WTC11 (cell line): ENCODE measurements at regions not wholly inside any gene's neighbourhood (a gene's known extent, or its start where the extent isn't known, plus 50 kb on each side); places are given as distances from the start of the nearest gene placed in this dataset.

Source experiments
- ATF3 ChIP-seq: sonication (generic); formaldehyde crosslinking; conservative IDR thresholded peaks from 2 replicates; pipeline ENCODE4 v1.8.1; 2022; ENCODE audit warnings: mild to moderate bottlenecking, missing genetic modification reagents
- ATF6 ChIP-seq: sonication (generic); formaldehyde crosslinking; IDR thresholded peaks from 2 replicates; pipeline ENCODE4 v1.8.1; 2023; ENCODE audit warnings: mild to moderate bottlenecking, missing genetic modification reagents
- CBFB ChIP-seq: sonication (generic); formaldehyde crosslinking; IDR thresholded peaks from 2 replicates; pipeline ENCODE4 v1.8.1; 2022; ENCODE audit warnings: mild to moderate bottlenecking, low read depth, missing genetic modification reagents
- CDX4 ChIP-seq: fragments of 250-450 bp; sonication (Bioruptor Pico); IDR thresholded peaks from 2 replicates; pipeline ENCODE4 v1.9.0; 2021; ENCODE audit warnings: moderate library complexity, mild to moderate bottlenecking, inconsistent platforms, borderline replicate concordance
- CREM ChIP-seq: sonication (generic); formaldehyde crosslinking; IDR thresholded peaks from 2 replicates; pipeline ENCODE4 v1.8.1; 2022; ENCODE audit warnings: mild to moderate bottlenecking, missing genetic modification reagents, moderate library complexity
- ETV6 ChIP-seq: sonication (generic); formaldehyde crosslinking; IDR thresholded peaks from 2 replicates; pipeline ENCODE4 v1.8.1; 2022; ENCODE audit warnings: mild to moderate bottlenecking, missing genetic modification reagents
- FOXJ3 ChIP-seq: sonication (generic); formaldehyde crosslinking; IDR thresholded peaks from 2 replicates; pipeline ENCODE4 v1.9.0; 2021; ENCODE audit warnings: missing genetic modification reagents, mild to moderate bottlenecking, borderline replicate concordance
- GRHL2 ChIP-seq: fragments of 250-450 bp; sonication (Bioruptor Pico); IDR thresholded peaks from 2 replicates; pipeline ENCODE4 v1.8.0; 2022; ENCODE audit warnings: mild to moderate bottlenecking, moderate library complexity; ENCODE audit not compliant: insufficient replicate concordance, severe bottlenecking
- IRF1 ChIP-seq: sonication (generic); formaldehyde crosslinking; IDR thresholded peaks from 2 replicates; pipeline ENCODE4 v1.8.0; 2023; ENCODE audit warnings: missing genetic modification reagents
- MAX ChIP-seq: sonication (generic); formaldehyde crosslinking; IDR thresholded peaks from 2 replicates; pipeline ENCODE4 v1.8.0; 2022; ENCODE audit warnings: mild to moderate bottlenecking, missing genetic modification reagents
- MYBL2 ChIP-seq: sonication (generic); formaldehyde crosslinking; IDR thresholded peaks from 2 replicates; pipeline ENCODE4 v1.8.1; 2023; ENCODE audit warnings: mild to moderate bottlenecking, moderate library complexity, missing genetic modification reagents
- NR2C2 ChIP-seq: sonication (generic); formaldehyde crosslinking; IDR thresholded peaks from 2 replicates; pipeline ENCODE4 v1.8.0; 2022; ENCODE audit warnings: mild to moderate bottlenecking, missing genetic modification reagents
- OVOL2 ChIP-seq: fragments of 250-450 bp; sonication (Bioruptor Pico); IDR thresholded peaks from 2 replicates; pipeline ENCODE4 v1.9.0; 2021; ENCODE audit warnings: mild to moderate bottlenecking, borderline replicate concordance
- PRDM15 ChIP-seq: sonication (generic); formaldehyde crosslinking; IDR thresholded peaks from 2 replicates; pipeline ENCODE4 v1.8.0; 2022; ENCODE audit warnings: missing genetic modification reagents
- RELA ChIP-seq: sonication (generic); formaldehyde crosslinking; IDR thresholded peaks from 2 replicates; pipeline ENCODE4 v1.8.1; 2022; ENCODE audit warnings: missing genetic modification reagents, mild to moderate bottlenecking, borderline replicate concordance
- SP1 ChIP-seq: sonication (generic); formaldehyde crosslinking; conservative IDR thresholded peaks from 2 replicates; pipeline ENCODE4 v1.8.1; 2022; ENCODE audit warnings: missing genetic modification reagents
- TCF7 ChIP-seq: sonication (generic); formaldehyde crosslinking; IDR thresholded peaks from 2 replicates; pipeline ENCODE4 v1.8.0; 2022; ENCODE audit warnings: mild to moderate bottlenecking, low read depth, missing genetic modification reagents, moderate library complexity
- ZBTB21 ChIP-seq: sonication (generic); formaldehyde crosslinking; IDR thresholded peaks from 2 replicates; pipeline ENCODE4 v1.8.1; 2023; ENCODE audit warnings: mild to moderate bottlenecking, missing genetic modification reagents, borderline replicate concordance
- ZNF219 ChIP-seq: sonication (generic); formaldehyde crosslinking; IDR thresholded peaks from 2 replicates; pipeline ENCODE4 v1.8.0; 2023; ENCODE audit warnings: missing genetic modification reagents, mild to moderate bottlenecking, borderline replicate concordance
- ZNF232 ChIP-seq: sonication (generic); formaldehyde crosslinking; IDR thresholded peaks from 2 replicates; pipeline ENCODE4 v1.8.0; 2022; ENCODE audit warnings: mild to moderate bottlenecking, missing genetic modification reagents
- ZNF317 ChIP-seq: sonication (generic); formaldehyde crosslinking; IDR thresholded peaks from 2 replicates; pipeline ENCODE4 v1.8.1; 2023; ENCODE audit warnings: low read depth, mild to moderate bottlenecking, moderate library complexity, missing genetic modification reagents, borderline replicate concordance
- ZNF416 ChIP-seq: fragments of 250-450 bp; sonication (Bioruptor Pico); IDR thresholded peaks from 2 replicates; pipeline ENCODE4 v1.9.0; 2021; ENCODE audit warnings: mild to moderate bottlenecking, inconsistent platforms
- ZNF532 ChIP-seq: fragments of 250-450 bp; sonication (Bioruptor Pico); IDR thresholded peaks from 2 replicates; pipeline ENCODE4 v1.9.0; 2021; ENCODE audit warnings: mild to moderate bottlenecking, borderline replicate concordance

GRCh38 chr2:226030788-226031646 lies 631.5 kb downstream of the NYAP2 start (continued):
- TF ChIP-seq ZNF532 (CRISPR knock-in tag) (no peak), ETV6 (CRISPR knock-in tag) (peak; percentile 63; the same call in 1 of the 2 replicates), FOXJ3 (CRISPR knock-in tag) (no peak), TCF7 (no peak), ZBTB21 (CRISPR knock-in tag) (0 out of 2 replicates have a peak, but pooled peaks have one; percentile 48), ZNF232 (CRISPR knock-in tag) (no peak), RELA (CRISPR knock-in tag) (no peak), ZNF219 (CRISPR knock-in tag) (no peak), MAX (no peak), IRF1 (CRISPR knock-in tag) (no peak), CREM (CRISPR knock-in tag) (no peak), ATF6 (CRISPR knock-in tag) (no peak), NR2C2 (CRISPR knock-in tag) (no peak), GRHL2 (CRISPR knock-in tag) (no peak), ZNF416 (CRISPR knock-in tag) (no peak), CDX4 (CRISPR knock-in tag) (no peak), CBFB (CRISPR knock-in tag) (no peak), OVOL2 (CRISPR knock-in tag) (no peak), ATF3 (CRISPR knock-in tag) (no peak), SP1 (peak; percentile 60; the same call in 1 of the 2 replicates), PRDM15 (CRISPR knock-in tag) (no peak), ZNF317 (CRISPR knock-in tag) (no peak), MYBL2 (CRISPR knock-in tag) (no peak)
